ENCODE measurements at regions not wholly inside any gene's neighbourhood (a gene's known extent, or its start where the extent isn't known, plus 50 kb on each side); places are given as distances from the start of the nearest gene placed in this dataset.

GRCh38 chr10:56880606-56881005, 519.5 kb upstream of the ZWINT start:
- DNase-seq (ENCODE audit: low read depth, low spot score): no peak
- Histone ChIP-seq H3K9me3 (ENCODE audit: control insufficient read depth, insufficient read depth, low read length) (peaks cover 3% of the 10 kb centered on the region), H3K27ac (ENCODE audit: low read depth, low read length) (no peak overlapping the region), H3K27me3 (ENCODE audit: control insufficient read depth, insufficient read depth, low read length) (no peaks in the 10 kb centered on the region), H3K4me3 (ENCODE audit: low read depth, low read length) (no peak overlapping the region)
- POLR2A ChIA-PET: no interaction called here
- no peak for TF ChIP-seq CTCF (IDR thresholded peaks at IDR 0.05; ENCODE audit: low read depth, low read length)
- CTCF ChIA-PET: no interaction called here

GRCh38 chr10:56874950-56875349, 513.9 kb upstream of the ZWINT start:
- no peak overlapping the region for H3K4me3 ChIP-seq (ENCODE audit: low read depth, low read length)
- ChIA-PET CTCF (no interaction called here), POLR2A (no interaction called here)
- TF ChIP-seq CTCF (IDR thresholded peaks at IDR 0.05; ENCODE audit: low read depth, low read length): no peak
- H3K27me3 ChIP-seq (ENCODE audit: control insufficient read depth, insufficient read depth, low read length): no peaks in the 10 kb centered on the region
- no peak overlapping the region for H3K27ac ChIP-seq (ENCODE audit: low read depth, low read length)
- peaks cover 3% of the 10 kb centered on the region for H3K9me3 ChIP-seq (ENCODE audit: control insufficient read depth, insufficient read depth, low read length)
- DNase-seq (ENCODE audit: low read depth, low spot score): no peak

GRCh38 chr10:56871160-56871668, 510.2 kb upstream of the ZWINT start:
- peaks cover 1% of the 10 kb centered on the region; the same call in 1 of the 2 replicates for H3K9me3 ChIP-seq (ENCODE audit: control insufficient read depth, insufficient read depth, low read length)
- CTCF ChIA-PET: no interaction called here
- no peak overlapping the region for H3K27ac ChIP-seq (ENCODE audit: low read depth, low read length)
- H3K27me3 ChIP-seq (ENCODE audit: control insufficient read depth, insufficient read depth, low read length): no peaks in the 10 kb centered on the region
- no peak for DNase-seq (ENCODE audit: low read depth, low spot score)
- POLR2A ChIA-PET: no interaction called here
- TF ChIP-seq CTCF (IDR thresholded peaks at IDR 0.05; ENCODE audit: low read depth, low read length): no peak
- no peak overlapping the region for H3K4me3 ChIP-seq (ENCODE audit: low read depth, low read length)

GRCh38 chr10:56867236-56867635, 506.2 kb upstream of the ZWINT start:
- H3K27me3 ChIP-seq (ENCODE audit: control insufficient read depth, insufficient read depth, low read length): no peaks in the 10 kb centered on the region
- H3K9me3 ChIP-seq (ENCODE audit: control insufficient read depth, insufficient read depth, low read length): peaks cover 3% of the 10 kb centered on the region; the same call in 1 of the 2 replicates
- H3K4me3 ChIP-seq (ENCODE audit: low read depth, low read length): no peak overlapping the region
- no peak for TF ChIP-seq CTCF (IDR thresholded peaks at IDR 0.05; ENCODE audit: low read depth, low read length)
- DNase-seq (ENCODE audit: low read depth, low spot score): no peak
- H3K27ac ChIP-seq (ENCODE audit: low read depth, low read length): no peak overlapping the region
- ChIA-PET POLR2A (no interaction called here), CTCF (no interaction called here)

- Histone ChIP-seq H3K4me3 (ENCODE audit: low read depth, low read length) (no peak overlapping the region), H3K27ac (ENCODE audit: low read depth, low read length) (no peak overlapping the region), H3K9me3 (ENCODE audit: control insufficient read depth, insufficient read depth, low read length) (peaks cover 3% of the 10 kb centered on the region; the same call in 1 of the 2 replicates), H3K27me3 (ENCODE audit: control insufficient read depth, insufficient read depth, low read length) (no peaks in the 10 kb centered on the region)
- POLR2A ChIA-PET: no interaction called here
- CTCF ChIA-PET: no interaction called here
- no peak for DNase-seq (ENCODE audit: low read depth, low spot score)
- TF ChIP-seq CTCF (IDR thresholded peaks at IDR 0.05; ENCODE audit: low read depth, low read length): no peak
Measured at GRCh38 chr10:56856569-56856968, 495.5 kb upstream of the ZWINT start.

Data from AG04450 (cell line).